GM19324 (cell line): ENCODE measurements at regions not wholly inside any gene's neighbourhood (a gene's known extent, or its start where the extent isn't known, plus 50 kb on each side); places are given as distances from the start of the nearest gene placed in this dataset.

ENCODE experiments used
- ATAC-seq: cut with Tn5 transposase; IDR thresholded peaks from one replicate; pipeline ENCODE4 v1.9.1; 2021; ENCODE audit warnings: mild to moderate bottlenecking, moderate library complexity; ENCODE audit not compliant: unreplicated experiment, low FRiP score

- no peak for ATAC-seq
Measured at GRCh38 chr5:115414406-115415142, 118.1 kb upstream of the CCDC112 start.

GRCh38 chr5:115413651-115414050 lies 117.2 kb upstream of the CCDC112 start:
- ATAC-seq = no peak

GRCh38 chr5:115409094-115409493 lies 112.6 kb upstream of the CCDC112 start:
- ATAC-seq = no peak

- no peak for ATAC-seq
Measured at GRCh38 chr5:115402822-115403577, 106.5 kb upstream of the CCDC112 start.

GRCh38 chr5:115402092-115402491 lies 105.6 kb upstream of the CCDC112 start:
- ATAC-seq = no peak

GRCh38 chr5:115398719-115399118 lies 102.3 kb upstream of the CCDC112 start:
- no peak for ATAC-seq

- no peak for ATAC-seq
Measured at GRCh38 chr5:115396688-115397087, 100.2 kb upstream of the CCDC112 start.

GRCh38 chr5:115396081-115396480 lies 99.6 kb upstream of the CCDC112 start:
- ATAC-seq = no peak

- ATAC-seq = no peak
Measured at GRCh38 chr5:115394531-115394930, 98.1 kb upstream of the CCDC112 start.

- no peak for ATAC-seq
Measured at GRCh38 chr5:115393239-115393638, 96.8 kb upstream of the CCDC112 start.

GRCh38 chr5:115392611-115393010 lies 96.2 kb upstream of the CCDC112 start:
- ATAC-seq = no peak

GRCh38 chr5:115391780-115392179 lies 95.3 kb upstream of the CCDC112 start:
- no peak for ATAC-seq

- no peak for ATAC-seq
Measured at GRCh38 chr5:115389799-115390382, 93.4 kb upstream of the CCDC112 start.

- ATAC-seq = no peak
Measured at GRCh38 chr5:115389034-115389798, 92.8 kb upstream of the CCDC112 start.

- ATAC-seq = no peak
Measured at GRCh38 chr5:115388240-115388639, 91.8 kb upstream of the CCDC112 start.

GRCh38 chr5:115387816-115388215 lies 91.4 kb upstream of the CCDC112 start:
- no peak for ATAC-seq

- ATAC-seq = no peak
Measured at GRCh38 chr5:115386657-115387056, 90.2 kb upstream of the CCDC112 start.

- no peak for ATAC-seq
Measured at GRCh38 chr5:115384587-115385375, 88.3 kb upstream of the CCDC112 start.

GRCh38 chr5:115382989-115383388 lies 86.5 kb upstream of the CCDC112 start:
- ATAC-seq = no peak
